ENCODE measurements at regions not wholly inside any gene's neighbourhood (a gene's known extent, or its start where the extent isn't known, plus 50 kb on each side); places are given as distances from the start of the nearest gene placed in this dataset.

- no peaks in the 10 kb centered on the region for H3K27me3 Mint-ChIP-seq (ENCODE audit: insufficient read depth, low read depth, poor library complexity)
- H3K9me3 Mint-ChIP-seq, result peaks cover 15% of the 10 kb centered on the region
- Histone ChIP-seq H3F3A (replicated peaks; ENCODE audit: low read depth) (no peaks in the 10 kb centered on the region), H3K27me3 (ENCODE audit: insufficient read depth) (no peaks in the 10 kb centered on the region), H3K4me3 (no peak overlapping the region), H3K36me3 (ENCODE audit: insufficient read depth) (no peaks in the 10 kb centered on the region), H3K27ac (ENCODE audit: low read depth) (no peak overlapping the region), H3K9me2 (ENCODE audit: insufficient read depth) (0 out of 2 replicates have a peak, but pooled peaks cover 10% of the 10 kb centered on the region), H3K4me1 (ENCODE audit: insufficient read depth) (no peaks in the 10 kb centered on the region), H2AFZ (no peak overlapping the region), H3K4me2 (no peak overlapping the region), H3K79me2 (replicated peaks; ENCODE audit: insufficient read depth) (no peaks in the 10 kb centered on the region), H4K20me1 (replicated peaks; ENCODE audit: insufficient read depth) (no peaks in the 10 kb centered on the region)
- DNase-seq (ENCODE audit: low spot score), result no peak
- peaks cover 14% of the 10 kb centered on the region for H3K36me3 Mint-ChIP-seq (ENCODE audit: low read depth)
- H3K4me3 Mint-ChIP-seq, result no peak overlapping the region
- no peaks in the 10 kb centered on the region for H3K4me1 Mint-ChIP-seq
- ATAC-seq, result no peak
- H3K27ac Mint-ChIP-seq, result no peak overlapping the region
- TF ChIP-seq NANOG (IDR thresholded peaks at IDR 0.05; ENCODE audit: borderline replicate concordance), result no peak
- TF ChIP-seq CREB1 (CRISPR knock-in tag; IDR thresholded peaks at IDR 0.05; ENCODE audit: low read depth), result no peak
- TF ChIP-seq POLR2AphosphoS5 (IDR thresholded peaks at IDR 0.05; ENCODE audit: low read depth), result no peak
- TF ChIP-seq ZNF114 (CRISPR knock-in tag; IDR thresholded peaks at IDR 0.05), result no peak
- no peak for TF ChIP-seq ZNF462 (CRISPR knock-in tag; IDR thresholded peaks at IDR 0.05)
- no peak for TF ChIP-seq JUNB (IDR thresholded peaks at IDR 0.05; ENCODE audit: unreplicated experiment)
- no peak for TF ChIP-seq STAT1 (IDR thresholded peaks at IDR 0.05; ENCODE audit: unreplicated experiment)
- no peak for TF ChIP-seq REST (IDR thresholded peaks at IDR 0.05; ENCODE audit: unreplicated experiment)
- TF ChIP-seq EZH2 (IDR thresholded peaks at IDR 0.05; ENCODE audit: low read depth, unreplicated experiment), result no peak
- no peak for TF ChIP-seq ZNF331 (CRISPR knock-in tag; IDR thresholded peaks at IDR 0.05; ENCODE audit: low read depth)
- no peak for TF ChIP-seq EZH2phosphoT487 (IDR thresholded peaks at IDR 0.05; ENCODE audit: unreplicated experiment)
- TF ChIP-seq ETS1 (IDR thresholded peaks at IDR 0.05), result no peak
- TF ChIP-seq, protein P1, sequence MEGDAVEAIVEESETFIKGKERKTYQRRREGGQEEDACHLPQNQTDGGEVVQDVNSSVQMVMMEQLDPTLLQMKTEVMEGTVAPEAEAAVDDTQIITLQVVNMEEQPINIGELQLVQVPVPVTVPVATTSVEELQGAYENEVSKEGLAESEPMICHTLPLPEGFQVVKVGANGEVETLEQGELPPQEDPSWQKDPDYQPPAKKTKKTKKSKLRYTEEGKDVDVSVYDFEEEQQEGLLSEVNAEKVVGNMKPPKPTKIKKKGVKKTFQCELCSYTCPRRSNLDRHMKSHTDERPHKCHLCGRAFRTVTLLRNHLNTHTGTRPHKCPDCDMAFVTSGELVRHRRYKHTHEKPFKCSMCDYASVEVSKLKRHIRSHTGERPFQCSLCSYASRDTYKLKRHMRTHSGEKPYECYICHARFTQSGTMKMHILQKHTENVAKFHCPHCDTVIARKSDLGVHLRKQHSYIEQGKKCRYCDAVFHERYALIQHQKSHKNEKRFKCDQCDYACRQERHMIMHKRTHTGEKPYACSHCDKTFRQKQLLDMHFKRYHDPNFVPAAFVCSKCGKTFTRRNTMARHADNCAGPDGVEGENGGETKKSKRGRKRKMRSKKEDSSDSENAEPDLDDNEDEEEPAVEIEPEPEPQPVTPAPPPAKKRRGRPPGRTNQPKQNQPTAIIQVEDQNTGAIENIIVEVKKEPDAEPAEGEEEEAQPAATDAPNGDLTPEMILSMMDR (conservative IDR thresholded peaks at IDR 0.05; ENCODE audit: low read depth in 2 of 2), result no peak
Measured at GRCh38 chr18:38981389-38981788, 1415.8 kb upstream of the CELF4 start.

All from GM23338 (cell line).